ENCODE measurements at regions not wholly inside any gene's neighbourhood (a gene's known extent, or its start where the extent isn't known, plus 50 kb on each side); places are given as distances from the start of the nearest gene placed in this dataset.

DNA sequence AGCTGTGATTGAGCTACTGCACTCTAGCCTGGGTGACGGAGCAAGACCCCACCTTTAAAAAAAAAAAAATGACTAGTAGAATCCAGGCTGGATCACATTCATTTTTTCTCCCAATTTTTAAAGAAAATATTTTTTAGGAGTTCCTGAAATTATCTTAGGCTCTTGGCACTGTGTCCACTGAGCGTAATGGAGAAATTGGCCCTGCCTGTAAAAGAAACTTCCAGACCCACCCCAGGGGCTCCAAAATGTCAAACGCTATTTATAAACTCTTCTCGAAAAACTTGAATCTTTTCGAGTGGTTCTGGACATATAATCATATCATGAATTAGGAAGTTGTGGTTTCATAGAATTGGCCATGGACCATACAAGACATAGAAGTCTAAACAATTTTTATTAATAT is 300.2 kb upstream of the RGMA start:
- ATAC-seq = no peak
- Histone ChIP-seq H3K4me3 (no peak overlapping the region), H3K27me3 (no peaks in the 10 kb centered on the region), H3K36me3 (no peaks in the 10 kb centered on the region), H3K27ac (no peak overlapping the region), H3K9me3 (no peaks in the 10 kb centered on the region), H3K4me1 (no peaks in the 10 kb centered on the region)
- TF ChIP-seq, protein P1, sequence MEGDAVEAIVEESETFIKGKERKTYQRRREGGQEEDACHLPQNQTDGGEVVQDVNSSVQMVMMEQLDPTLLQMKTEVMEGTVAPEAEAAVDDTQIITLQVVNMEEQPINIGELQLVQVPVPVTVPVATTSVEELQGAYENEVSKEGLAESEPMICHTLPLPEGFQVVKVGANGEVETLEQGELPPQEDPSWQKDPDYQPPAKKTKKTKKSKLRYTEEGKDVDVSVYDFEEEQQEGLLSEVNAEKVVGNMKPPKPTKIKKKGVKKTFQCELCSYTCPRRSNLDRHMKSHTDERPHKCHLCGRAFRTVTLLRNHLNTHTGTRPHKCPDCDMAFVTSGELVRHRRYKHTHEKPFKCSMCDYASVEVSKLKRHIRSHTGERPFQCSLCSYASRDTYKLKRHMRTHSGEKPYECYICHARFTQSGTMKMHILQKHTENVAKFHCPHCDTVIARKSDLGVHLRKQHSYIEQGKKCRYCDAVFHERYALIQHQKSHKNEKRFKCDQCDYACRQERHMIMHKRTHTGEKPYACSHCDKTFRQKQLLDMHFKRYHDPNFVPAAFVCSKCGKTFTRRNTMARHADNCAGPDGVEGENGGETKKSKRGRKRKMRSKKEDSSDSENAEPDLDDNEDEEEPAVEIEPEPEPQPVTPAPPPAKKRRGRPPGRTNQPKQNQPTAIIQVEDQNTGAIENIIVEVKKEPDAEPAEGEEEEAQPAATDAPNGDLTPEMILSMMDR (IDR thresholded peaks at IDR 0.05 in 4 of 5, conservative IDR thresholded peaks at IDR 0.05 in 1 of 5) = no peak
- no peak for TF ChIP-seq POLR2A (IDR thresholded peaks at IDR 0.05)
- no peak for DNase-seq
- in situ Hi-C loops (cut with MboI; ENCODE audit: low sequenced_read_pairs in 4 of 4) (no loop called here), intact Hi-C loops (cut with DNase I; ENCODE audit: low total_unique reads) (no loop called here)

GRCh38 chr15:93384886-93385285 is 295.9 kb upstream of the RGMA start:
- in situ Hi-C loops (cut with MboI; ENCODE audit: low sequenced_read_pairs in 4 of 4) (no loop called here), intact Hi-C loops (cut with DNase I; ENCODE audit: low total_unique reads) (no loop called here)
- no peaks in the 10 kb centered on the region for H3K9me3 ChIP-seq
- H3K27me3 ChIP-seq = no peaks in the 10 kb centered on the region
- H3K4me3 ChIP-seq = no peak overlapping the region
- H3K36me3 ChIP-seq = no peaks in the 10 kb centered on the region
- DNase-seq (no peak), ATAC-seq (no peak)
- no peaks in the 10 kb centered on the region for H3K4me1 ChIP-seq
- no peak overlapping the region for H3K27ac ChIP-seq
- no peak for TF ChIP-seq POLR2A (IDR thresholded peaks at IDR 0.05)
- TF ChIP-seq, protein P1 (IDR thresholded peaks at IDR 0.05 in 4 of 5, conservative IDR thresholded peaks at IDR 0.05 in 1 of 5) = no peak

DNA sequence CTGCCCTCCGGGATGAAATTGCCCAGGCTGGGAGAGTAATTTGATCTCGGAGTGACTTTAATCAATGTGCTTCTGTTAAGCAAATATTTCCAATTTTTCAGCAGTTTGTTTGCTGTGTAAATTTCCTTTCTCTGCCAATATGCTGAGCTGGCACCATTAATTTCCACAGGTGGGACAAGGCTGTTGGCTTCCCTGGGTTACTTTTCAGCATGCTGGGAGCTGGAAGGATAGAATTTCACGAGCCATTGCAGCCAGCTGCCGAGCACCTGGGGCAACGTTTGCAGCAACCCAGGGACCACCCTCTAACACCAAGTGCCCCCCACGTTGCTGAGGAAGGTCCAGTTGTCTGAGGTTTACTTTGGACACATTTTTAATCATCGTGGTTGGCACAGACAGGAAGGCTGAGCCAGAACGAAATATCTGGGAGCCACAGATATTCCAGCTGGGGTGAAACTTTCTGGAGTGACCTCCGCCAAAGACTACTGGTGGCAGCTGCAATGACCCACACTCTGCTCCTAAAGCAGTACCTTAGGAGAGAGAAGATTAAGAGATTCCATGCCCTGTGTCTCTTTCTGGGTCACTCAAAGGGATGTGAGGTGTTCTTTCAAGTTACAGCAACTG is 293.3 kb upstream of the RGMA start:
- ATAC-seq (no peak), DNase-seq (no peak)
- no peak overlapping the region for H3K27ac ChIP-seq
- H3K9me3 ChIP-seq = no peaks in the 10 kb centered on the region
- no peaks in the 10 kb centered on the region for H3K4me1 ChIP-seq
- no peak overlapping the region for H3K4me3 ChIP-seq
- H3K36me3 ChIP-seq = no peaks in the 10 kb centered on the region
- TF ChIP-seq POLR2A (IDR thresholded peaks at IDR 0.05) = no peak
- TF ChIP-seq, protein P1 (IDR thresholded peaks at IDR 0.05 in 4 of 5, conservative IDR thresholded peaks at IDR 0.05 in 1 of 5) = no peak
- intact Hi-C loops (cut with DNase I; ENCODE audit: low total_unique reads) = no loop called here
- no peaks in the 10 kb centered on the region for H3K27me3 ChIP-seq
- in situ Hi-C loops (cut with MboI; ENCODE audit: low sequenced_read_pairs in 4 of 4) = no loop called here

DNA sequence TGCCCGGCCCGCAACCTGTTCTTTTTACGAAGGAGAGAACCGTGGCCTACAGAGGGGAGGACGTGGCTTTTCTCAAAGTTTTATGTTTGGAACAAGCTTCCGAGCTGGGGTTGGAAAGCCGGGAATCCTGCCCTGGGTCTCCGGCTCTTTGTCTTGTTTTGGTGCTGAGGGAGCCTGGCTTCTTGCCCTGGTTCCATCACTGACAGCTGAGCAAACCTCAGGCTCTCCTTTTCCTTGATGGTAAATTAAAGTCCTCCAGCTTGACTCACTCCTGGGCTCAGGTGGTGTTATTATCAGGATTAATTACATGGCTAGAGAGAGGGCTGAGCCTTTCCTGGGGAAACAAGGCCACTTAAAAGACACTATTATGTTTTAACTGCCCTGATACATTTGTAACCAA is 289.5 kb upstream of the RGMA start:
- DNase-seq = no peak
- Histone ChIP-seq H3K4me3 (no peak overlapping the region), H3K4me1 (no peaks in the 10 kb centered on the region), H3K36me3 (no peaks in the 10 kb centered on the region), H3K27ac (no peak overlapping the region), H3K27me3 (no peaks in the 10 kb centered on the region), H3K9me3 (no peaks in the 10 kb centered on the region)
- in situ Hi-C loops (cut with MboI; ENCODE audit: low sequenced_read_pairs in 4 of 4) = no loop called here
- no peak for ATAC-seq
- intact Hi-C loops (cut with DNase I; ENCODE audit: low total_unique reads) = no loop called here
- TF ChIP-seq, protein P1 (IDR thresholded peaks at IDR 0.05 in 4 of 5, conservative IDR thresholded peaks at IDR 0.05 in 1 of 5) = no peak
- no peak for TF ChIP-seq POLR2A (IDR thresholded peaks at IDR 0.05)

GRCh38 chr15:93372865-93373223 is 283.8 kb upstream of the RGMA start:
- no peaks in the 10 kb centered on the region for H3K9me3 ChIP-seq
- no peaks in the 10 kb centered on the region for H3K27me3 ChIP-seq
- no peak overlapping the region for H3K4me3 ChIP-seq
- H3K27ac ChIP-seq = no peak overlapping the region
- intact Hi-C loops (cut with DNase I; ENCODE audit: low total_unique reads) = no loop called here
- in situ Hi-C loops (cut with MboI; ENCODE audit: low sequenced_read_pairs in 4 of 4) = no loop called here
- no peaks in the 10 kb centered on the region for H3K36me3 ChIP-seq
- TF ChIP-seq POLR2A (IDR thresholded peaks at IDR 0.05) = no peak
- TF ChIP-seq, protein P1 (IDR thresholded peaks at IDR 0.05 in 4 of 5, conservative IDR thresholded peaks at IDR 0.05 in 1 of 5) = no peak
- ATAC-seq (no peak), DNase-seq (no peak)
- no peaks in the 10 kb centered on the region for H3K4me1 ChIP-seq

Data from gastrocnemius medialis (tissue), 4 donors.